IMR-90 (cell line): ENCODE measurements at regions not wholly inside any gene's neighbourhood (a gene's known extent, or its start where the extent isn't known, plus 50 kb on each side); places are given as distances from the start of the nearest gene placed in this dataset.

Experiments used
- ATAC-seq: fragments of 200-7000 bp; cut with Tn5 transposase; 2 replicates; pipeline ENCODE4 v1.9.1; 2020; ENCODE audit warnings: low read depth, mild to moderate bottlenecking, moderate library complexity
- BruUV-seq: library from RNA; stranded (reverse); fragments of 400-500 nt; replicated peaks from 2 replicates; lab custom pipeline; 2021; lab: Mats Ljungman, UMichigan
- CTCF ChIA-PET: fragments of 300-600 bp; formaldehyde crosslinking; extraction: SDS; loops from one replicate; lab custom pipeline; 2021; ENCODE audit warnings: antibody characterized with exemption; lab: Yijun Ruan, JAX
- POLR2A ChIA-PET: fragments of 300-600 bp; sonication (Branson Sonifier 250); formaldehyde crosslinking; loops from one replicate; lab custom pipeline; 2022; ENCODE audit warnings: antibody characterized with exemption; ENCODE audit not compliant: unreplicated experiment; lab: Charles Lee
- DNase-seq: peaks from one replicate; pipeline ENCODE4 v3.0.0; 2013
- H2AFZ ChIP-seq: replicated peaks from 2 replicates; pipeline ENCODE3; 2013; ENCODE audit warnings: low read length, mild to moderate bottlenecking; ENCODE audit not compliant: poor library complexity
- H2AK5ac ChIP-seq: 2 replicates; pipeline ENCODE4 v1.6.1; 2013; ENCODE audit warnings: low read depth, low read length, inconsistent platforms
- H2AK9ac ChIP-seq: replicated peaks from 2 replicates; pipeline ENCODE3; 2013; ENCODE audit warnings: mild to moderate bottlenecking, low read depth, low read length, moderate library complexity; ENCODE audit not compliant: poor library complexity
- H2BK120ac ChIP-seq: 2 replicates; pipeline ENCODE4 v1.6.1; 2013; ENCODE audit warnings: low read depth, low read length, inconsistent platforms
- H2BK15ac ChIP-seq: 3 replicates; pipeline ENCODE4 v1.6.1; 2013; ENCODE audit warnings: low read depth, low read length, inconsistent platforms
- H2BK20ac ChIP-seq: 2 replicates; pipeline ENCODE4 v1.6.1; 2013; ENCODE audit warnings: low read depth, mild to moderate bottlenecking, inconsistent platforms, low read length, moderate library complexity
- H2BK5ac ChIP-seq: 2 replicates; pipeline ENCODE4 v1.6.1; 2013; ENCODE audit warnings: mild to moderate bottlenecking, low read depth, low read length, inconsistent platforms; ENCODE audit not compliant: poor library complexity, severe bottlenecking
- H3K14ac ChIP-seq: replicated peaks from 2 replicates; pipeline ENCODE4 v1.6.1; 2013; ENCODE audit warnings: low read depth, low read length, inconsistent platforms
- H3K18ac ChIP-seq: 2 replicates; pipeline ENCODE4 v1.6.1; 2013; ENCODE audit warnings: low read depth, low read length, control low read depth
- H3K23ac ChIP-seq: 2 replicates; pipeline ENCODE4 v1.6.1; 2013; ENCODE audit warnings: low read depth, low read length, inconsistent platforms
- H3K27ac ChIP-seq: 2 replicates; pipeline ENCODE4 v1.5.1; 2013; ENCODE audit warnings: mild to moderate bottlenecking, control low read depth, low read length; ENCODE audit not compliant: insufficient read depth
- H3K27me3 ChIP-seq: 2 replicates; pipeline ENCODE4 v1.6.1; 2013; ENCODE audit warnings: low read length; ENCODE audit not compliant: control insufficient read depth, insufficient read depth
- H3K36me3 ChIP-seq: 2 replicates; pipeline ENCODE4 v1.6.1; 2013; ENCODE audit warnings: low read length, mixed read lengths; ENCODE audit not compliant: control insufficient read depth, insufficient read depth
- H3K4ac ChIP-seq: 2 replicates; pipeline ENCODE4 v1.6.1; 2013; ENCODE audit warnings: low read depth, low read length, inconsistent platforms
- H3K4me1 ChIP-seq: 2 replicates; pipeline ENCODE4 v1.6.1; 2013; ENCODE audit warnings: low read length, mixed read lengths; ENCODE audit not compliant: control insufficient read depth, insufficient read depth
- H3K4me2 ChIP-seq: 2 replicates; pipeline ENCODE4 v1.6.1; 2013; ENCODE audit warnings: low read depth, mild to moderate bottlenecking, control low read depth, low read length, moderate library complexity
- H3K4me3 ChIP-seq: 2 replicates; pipeline ENCODE4 v1.5.1; 2013; ENCODE audit warnings: low read depth, mild to moderate bottlenecking, control low read depth, low read length, moderate library complexity; ENCODE audit not compliant: insufficient read depth
- H3K56ac ChIP-seq: 2 replicates; pipeline ENCODE4 v1.6.1; 2013; ENCODE audit warnings: low read length, inconsistent platforms; ENCODE audit not compliant: insufficient read depth; ENCODE audit errors: extremely low read depth
- H3K79me1 ChIP-seq, 2 experiments: 2 replicates each; pipeline ENCODE4 v1.6.1; 2013; ENCODE audit warnings: low read length in 2 of 2, inconsistent platforms in 1 of 2, low read depth in 1 of 2
- H3K9ac ChIP-seq: 2 replicates; pipeline ENCODE4 v1.6.1; 2013; ENCODE audit warnings: low read depth, low read length, control low read depth
- H3K9me1 ChIP-seq: 2 replicates; pipeline ENCODE4 v1.6.1; 2013; ENCODE audit warnings: low read length, inconsistent platforms; ENCODE audit not compliant: insufficient read depth
- H3K9me3 ChIP-seq: 2 replicates; pipeline ENCODE4 v1.6.1; 2013; ENCODE audit warnings: low read length; ENCODE audit not compliant: control insufficient read depth, insufficient read depth
- H4K20me1 ChIP-seq: 2 replicates; pipeline ENCODE4 v1.6.1; 2013; ENCODE audit warnings: low read length, inconsistent platforms; ENCODE audit not compliant: insufficient read depth
- H4K5ac ChIP-seq: 2 replicates; pipeline ENCODE4 v1.6.1; 2013; ENCODE audit warnings: mild to moderate bottlenecking, low read depth, low read length, control low read depth
- H4K8ac ChIP-seq, 2 experiments: 2 replicates each; pipeline ENCODE4 v1.6.1; 2013; ENCODE audit warnings: low read depth in 2 of 2, low read length in 2 of 2, control low read depth in 1 of 2, inconsistent platforms in 1 of 2
- H4K91ac ChIP-seq: 2 replicates; pipeline ENCODE4 v1.6.1; 2013; ENCODE audit warnings: low read depth, low read length, inconsistent platforms; ENCODE audit not compliant: insufficient read depth
- CHD1 ChIP-seq: IDR thresholded peaks from 2 replicates; pipeline ENCODE4 v1.6.1; 2012; ENCODE audit warnings: low read depth, low read length, improper control_type of control experiment
- CTCF ChIP-seq: conservative IDR thresholded peaks from 2 replicates; pipeline ENCODE4 v1.5.1; 2012; ENCODE audit warnings: mild to moderate bottlenecking, low read depth, low read length, improper control_type of control experiment
- FOS ChIP-seq: fragments of 150-350 bp; IDR thresholded peaks from 2 replicates; pipeline ENCODE4 v1.6.1; 2016; ENCODE audit warnings: low read depth, low read length
- MAFK ChIP-seq: IDR thresholded peaks from 2 replicates; pipeline ENCODE4 v1.6.1; 2012; ENCODE audit warnings: low read depth, low read length, improper control_type of control experiment
- MAZ ChIP-seq: IDR thresholded peaks from 2 replicates; pipeline ENCODE4 v1.6.1; 2012; ENCODE audit warnings: low read depth, mild to moderate bottlenecking, low read length, improper control_type of control experiment, moderate library complexity, borderline replicate concordance
- MXI1 ChIP-seq: IDR thresholded peaks from 2 replicates; pipeline ENCODE4 v1.6.1; 2012; ENCODE audit warnings: low read depth, mild to moderate bottlenecking, low read length, moderate library complexity, borderline replicate concordance
- POLR2A ChIP-seq: IDR thresholded peaks from 2 replicates; pipeline ENCODE4 v1.6.1; 2012; ENCODE audit warnings: mild to moderate bottlenecking, low read depth, low read length
- RAD21 ChIP-seq: IDR thresholded peaks from 2 replicates; pipeline ENCODE4 v1.6.1; 2012; ENCODE audit warnings: low read length, improper control_type of control experiment
- RCOR1 ChIP-seq: IDR thresholded peaks from 2 replicates; pipeline ENCODE4 v1.6.1; 2012; ENCODE audit warnings: mild to moderate bottlenecking, low read length, improper control_type of control experiment; ENCODE audit not compliant: insufficient replicate concordance
- RFX5 ChIP-seq: IDR thresholded peaks from 2 replicates; pipeline ENCODE4 v1.8.0; 2012; ENCODE audit warnings: low read depth, mild to moderate bottlenecking, low read length, moderate library complexity
- SMC3 ChIP-seq: fragments of 150-350 bp; IDR thresholded peaks from 2 replicates; pipeline ENCODE4 v1.6.1; 2016; ENCODE audit warnings: low read depth, mild to moderate bottlenecking, antibody characterized with exemption, low read length, moderate library complexity
- WGBS, 2 experiments: methylation state at CpG; one replicate each; pipeline versions ENCODE4 v1.1.5 to v1.1.7; 2013; ENCODE audit warnings: missing lambda C conversion rate in 2 of 2; ENCODE audit not compliant: insufficient read length in 1 of 2; ENCODE audit errors: extremely low coverage in 2 of 2; 5-methylcytosine and 5-hydroxymethylcytosine counted together
- dilution Hi-C: fragments of 300-500 bp; cut with HindIII; formaldehyde crosslinking; loops from one replicate; pipeline ENCODE4 v1.14.3; 2018; ENCODE audit warnings: low sequenced_read_pairs; ENCODE audit not compliant: unreplicated experiment
- in situ Hi-C: fragments of 300-500 bp; cut with MboI; formaldehyde crosslinking; loops from 3 replicates; pipeline ENCODE4 v1.14.3; 2019; ENCODE audit warnings: low sequenced_read_pairs, inconsistent platforms, mixed read lengths
- intact Hi-C: fragments of 100-400 bp; cut with micrococcal nuclease; formaldehyde crosslinking; loops from 2 replicates; pipeline ENCODE4 v1.10.0; 2022
- TF ChIP-seq, protein P1 (sequence below): fragments of 150-350 bp; IDR thresholded peaks from 2 replicates; pipeline ENCODE4 v1.6.1; 2016; ENCODE audit warnings: low read depth, mild to moderate bottlenecking, low read length, moderate library complexity, borderline replicate concordance
- TF ChIP-seq, protein P2 (sequence below): fragments of 150-350 bp; IDR thresholded peaks from 2 replicates; pipeline ENCODE4 v1.6.1; 2017; ENCODE audit warnings: mild to moderate bottlenecking, antibody characterized with exemption, low read length, low read depth

GRCh38 chr7:25594122-25594521, 365.8 kb upstream of the NPVF start:
- Histone ChIP-seq H3K27me3 (no peaks in the 10 kb centered on the region), H3K9ac (no peak overlapping the region), H2AFZ (no peak overlapping the region), H3K9me1 (no peaks in the 10 kb centered on the region), H4K91ac (no peak overlapping the region), H3K4me1 (no peaks in the 10 kb centered on the region), H2BK120ac (no peak overlapping the region), H3K79me1 (no peaks in the 10 kb centered on the region), H3K14ac (no peak overlapping the region), H3K23ac (no peak overlapping the region), H3K9me3 (no peaks in the 10 kb centered on the region), H3K4me2 (no peak overlapping the region), H3K4me3 (no peak overlapping the region), H4K20me1 (no peaks in the 10 kb centered on the region), H2BK20ac (no peak overlapping the region), H2AK9ac (no peak overlapping the region), H2BK5ac (no peak overlapping the region), H2AK5ac (no peak overlapping the region), H3K4ac (no peak overlapping the region), H2BK15ac (no peak overlapping the region), H3K56ac (no peak overlapping the region), H4K5ac (no peak overlapping the region), H4K8ac (no peak overlapping the region), H3K36me3 (no peaks in the 10 kb centered on the region), H3K27ac (no peak overlapping the region), H3K18ac (no peak overlapping the region)
- dilution Hi-C loops = no loop called here
- WGBS, 2 experiments = no CpG with 5 or more reads among the region's 3 CpGs
- TF ChIP-seq SMC3 (no peak), FOS (no peak), POLR2A (no peak), CHD1 (no peak), RFX5 (no peak), MAFK (no peak), RAD21 (no peak), RCOR1 (no peak), MAZ (no peak), MXI1 (no peak), CTCF (no peak)
- TF ChIP-seq, protein P1, sequence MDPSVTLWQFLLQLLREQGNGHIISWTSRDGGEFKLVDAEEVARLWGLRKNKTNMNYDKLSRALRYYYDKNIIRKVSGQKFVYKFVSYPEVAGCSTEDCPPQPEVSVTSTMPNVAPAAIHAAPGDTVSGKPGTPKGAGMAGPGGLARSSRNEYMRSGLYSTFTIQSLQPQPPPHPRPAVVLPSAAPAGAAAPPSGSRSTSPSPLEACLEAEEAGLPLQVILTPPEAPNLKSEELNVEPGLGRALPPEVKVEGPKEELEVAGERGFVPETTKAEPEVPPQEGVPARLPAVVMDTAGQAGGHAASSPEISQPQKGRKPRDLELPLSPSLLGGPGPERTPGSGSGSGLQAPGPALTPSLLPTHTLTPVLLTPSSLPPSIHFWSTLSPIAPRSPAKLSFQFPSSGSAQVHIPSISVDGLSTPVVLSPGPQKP = no peak
- TF ChIP-seq, protein P2, sequence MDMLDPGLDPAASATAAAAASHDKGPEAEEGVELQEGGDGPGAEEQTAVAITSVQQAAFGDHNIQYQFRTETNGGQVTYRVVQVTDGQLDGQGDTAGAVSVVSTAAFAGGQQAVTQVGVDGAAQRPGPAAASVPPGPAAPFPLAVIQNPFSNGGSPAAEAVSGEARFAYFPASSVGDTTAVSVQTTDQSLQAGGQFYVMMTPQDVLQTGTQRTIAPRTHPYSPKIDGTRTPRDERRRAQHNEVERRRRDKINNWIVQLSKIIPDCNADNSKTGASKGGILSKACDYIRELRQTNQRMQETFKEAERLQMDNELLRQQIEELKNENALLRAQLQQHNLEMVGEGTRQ = no peak
- BruUV-seq = no TSS peak
- no peak for ATAC-seq
- POLR2A ChIA-PET = no interaction called here
- in situ Hi-C loops = no loop called here
- CTCF ChIA-PET = no interaction called here
- DNase-seq = no peak
- intact Hi-C loops = no loop called here
